ENCODE measurements at regions not wholly inside any gene's neighbourhood (a gene's known extent, or its start where the extent isn't known, plus 50 kb on each side); places are given as distances from the start of the nearest gene placed in this dataset.
A peak's percentile ranks its signal among the peaks of the same experiment; 100 is the strongest.
"Not testable (repeated sequence)": the region's sequence is repeated elsewhere in the genome, so short reads cannot be mapped to it uniquely, and the experiment has no call there.

DNA sequence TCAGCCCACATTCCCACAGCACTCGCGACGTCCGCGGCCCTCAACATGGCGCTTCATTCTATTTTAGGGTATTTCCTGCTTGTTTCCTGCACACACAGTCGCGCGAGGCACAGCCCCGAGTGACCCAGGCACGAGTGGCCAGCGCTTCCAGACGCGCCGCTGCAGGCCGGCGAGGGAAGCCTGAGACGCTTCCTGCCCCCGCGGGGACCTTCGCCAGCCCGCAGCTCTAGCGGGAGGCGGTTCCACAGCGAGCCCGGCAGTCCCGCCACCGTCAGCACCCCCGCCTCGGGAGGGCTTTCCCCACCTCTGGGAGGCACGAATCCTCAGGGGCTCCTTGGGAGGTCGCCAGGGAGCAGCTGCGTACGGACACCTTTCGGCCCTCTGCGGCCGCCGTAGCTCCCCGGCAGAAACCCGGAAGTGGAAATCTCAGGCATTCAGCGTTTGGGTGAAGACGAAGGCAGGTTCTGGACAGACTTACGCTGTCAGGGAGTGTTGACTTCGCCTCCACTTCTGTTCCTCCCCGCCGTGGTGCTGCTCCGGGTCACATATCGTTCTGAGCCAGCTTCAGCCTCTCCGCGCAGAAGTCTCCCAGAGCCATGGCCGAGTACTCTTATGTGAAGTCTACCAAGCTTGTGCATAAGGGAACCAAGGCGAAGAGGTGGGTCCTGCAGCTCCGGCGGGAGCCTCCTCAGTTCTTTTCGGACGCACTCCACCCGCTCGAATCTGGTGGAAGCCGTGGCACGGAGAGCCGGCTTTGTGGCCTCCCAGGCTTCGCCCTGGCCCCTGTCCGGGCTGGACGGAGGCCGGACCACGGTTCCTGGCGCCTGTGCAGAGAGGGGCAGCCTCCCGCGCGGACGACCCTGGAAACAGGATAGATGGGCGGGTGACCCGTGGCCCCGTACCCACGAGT lies 2925.9 kb upstream of the OR11H1 start (continued):
- TF ChIP-seq SIN3A (IDR thresholded peaks at IDR 0.05; ENCODE audit: borderline replicate concordance, low read depth, low read length) (no peak), JUND (IDR thresholded peaks at IDR 0.05) (no peak), POLR2AphosphoS5 (IDR thresholded peaks at IDR 0.05; ENCODE audit: low read depth, low read length) (peak; percentile 54), CHD2 (IDR thresholded peaks at IDR 0.05; ENCODE audit: low read length, partially characterized antibody) (peak; percentile 65), FOXJ3 (CRISPR knock-in tag; IDR thresholded peaks at IDR 0.05) (no peak), NFIC (IDR thresholded peaks at IDR 0.05; ENCODE audit: borderline replicate concordance) (0 out of 2 replicates have a peak, but pooled peaks have one; percentile 26), ELF1 (IDR thresholded peaks at IDR 0.05) (peak; percentile 97)
- TF ChIP-seq, protein P1, sequence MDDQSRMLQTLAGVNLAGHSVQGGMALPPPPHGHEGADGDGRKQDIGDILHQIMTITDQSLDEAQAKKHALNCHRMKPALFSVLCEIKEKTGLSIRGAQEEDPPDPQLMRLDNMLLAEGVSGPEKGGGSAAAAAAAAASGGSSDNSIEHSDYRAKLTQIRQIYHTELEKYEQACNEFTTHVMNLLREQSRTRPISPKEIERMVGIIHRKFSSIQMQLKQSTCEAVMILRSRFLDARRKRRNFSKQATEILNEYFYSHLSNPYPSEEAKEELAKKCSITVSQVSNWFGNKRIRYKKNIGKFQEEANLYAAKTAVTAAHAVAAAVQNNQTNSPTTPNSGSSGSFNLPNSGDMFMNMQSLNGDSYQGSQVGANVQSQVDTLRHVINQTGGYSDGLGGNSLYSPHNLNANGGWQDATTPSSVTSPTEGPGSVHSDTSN (IDR thresholded peaks at IDR 0.05), result no peak
- TF ChIP-seq, protein P2, sequence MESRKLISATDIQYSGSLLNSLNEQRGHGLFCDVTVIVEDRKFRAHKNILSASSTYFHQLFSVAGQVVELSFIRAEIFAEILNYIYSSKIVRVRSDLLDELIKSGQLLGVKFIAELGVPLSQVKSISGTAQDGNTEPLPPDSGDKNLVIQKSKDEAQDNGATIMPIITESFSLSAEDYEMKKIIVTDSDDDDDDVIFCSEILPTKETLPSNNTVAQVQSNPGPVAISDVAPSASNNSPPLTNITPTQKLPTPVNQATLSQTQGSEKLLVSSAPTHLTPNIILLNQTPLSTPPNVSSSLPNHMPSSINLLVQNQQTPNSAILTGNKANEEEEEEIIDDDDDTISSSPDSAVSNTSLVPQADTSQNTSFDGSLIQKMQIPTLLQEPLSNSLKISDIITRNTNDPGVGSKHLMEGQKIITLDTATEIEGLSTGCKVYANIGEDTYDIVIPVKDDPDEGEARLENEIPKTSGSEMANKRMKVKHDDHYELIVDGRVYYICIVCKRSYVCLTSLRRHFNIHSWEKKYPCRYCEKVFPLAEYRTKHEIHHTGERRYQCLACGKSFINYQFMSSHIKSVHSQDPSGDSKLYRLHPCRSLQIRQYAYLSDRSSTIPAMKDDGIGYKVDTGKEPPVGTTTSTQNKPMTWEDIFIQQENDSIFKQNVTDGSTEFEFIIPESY (IDR thresholded peaks at IDR 0.05; ENCODE audit: borderline replicate concordance, low read depth), result peak; percentile 73; the same call in 1 of the 2 replicates

DNA sequence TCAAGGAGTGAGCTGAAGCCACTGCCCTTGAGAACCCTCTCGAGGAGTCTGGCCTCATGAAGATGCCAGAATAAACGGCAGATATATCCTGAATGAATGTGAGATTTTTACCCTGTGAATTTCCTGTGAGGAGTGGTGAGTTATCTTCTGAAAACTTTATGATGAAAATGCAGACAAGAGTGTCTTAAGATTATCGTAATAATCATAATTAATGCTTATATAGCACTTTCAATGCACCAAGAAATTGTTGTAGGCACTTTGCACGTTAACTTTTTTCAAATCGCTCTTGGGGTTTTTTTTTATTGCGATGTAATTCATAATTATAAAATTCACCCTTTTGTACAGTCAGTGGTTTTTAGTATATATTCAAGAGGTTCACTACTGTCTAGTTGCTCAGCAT lies 2924.6 kb upstream of the OR11H1 start:
- Histone ChIP-seq H3K79me2 (ENCODE audit: insufficient read depth) (peaks cover 41% of the 10 kb centered on the region), H3K9ac (peak overlapping the region; percentile 75), H2AFZ (ENCODE audit: low read depth) (peak overlapping the region; percentile 70; the same call in 1 of the 2 replicates), H3K4me3 (ENCODE audit: low read depth in 2 of 2, low read length in 1 of 2) (peak overlapping the region; percentile 64 to 90), H3K4me2 (peak overlapping the region; percentile 61), H3K36me3 (replicated peaks in 1 of 2; ENCODE audit: control insufficient read depth in 1 of 2, insufficient read depth in 2 of 2, low read length in 1 of 2) (peaks cover 7 to 12% of the 10 kb centered on the region in 2 experiments)
- CTCF ChIA-PET; H3K27me3 ChIP-seq (ENCODE audit: insufficient read depth); H3K27ac ChIP-seq (ENCODE audit: low read depth in 2 of 2, low read length in 1 of 2); H3F3A ChIP-seq (replicated peaks; ENCODE audit: insufficient read depth); H3K9me3 ChIP-seq; POLR2A ChIA-PET; H4K20me1 ChIP-seq (ENCODE audit: insufficient read depth); H3K9me2 ChIP-seq; H3K4me1 ChIP-seq (ENCODE audit: control insufficient read depth in 1 of 2, insufficient read depth in 2 of 2, low read depth in 1 of 2, low read length in 1 of 2); DNase-seq: not testable (repeated sequence)
- 37% methylated on average over 6 of the region's 6 CpGs for WGBS (ENCODE audit: low lambda C conversion rate)

DNA sequence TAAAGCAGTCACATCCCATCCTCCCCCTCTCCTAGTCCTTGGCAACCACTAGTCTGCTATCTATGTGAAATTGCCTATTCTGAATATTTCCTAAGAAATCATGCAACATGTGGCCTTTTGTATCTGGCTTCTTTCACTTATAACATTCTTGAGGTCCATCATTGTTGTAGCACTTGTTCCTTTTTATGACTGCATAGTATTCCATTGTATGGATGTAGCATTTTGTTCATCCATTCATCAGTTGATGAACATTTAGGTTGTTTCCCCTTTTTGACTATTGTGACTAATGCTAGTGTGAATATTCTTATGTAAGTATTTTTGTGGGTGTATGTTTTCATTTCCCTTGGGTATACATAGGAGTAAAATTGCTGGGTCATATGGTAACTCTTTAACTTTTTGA lies 2924.2 kb upstream of the OR11H1 start:
- H3K9me2 ChIP-seq; H3K4me1 ChIP-seq (ENCODE audit: control insufficient read depth in 1 of 2, insufficient read depth in 2 of 2, low read depth in 1 of 2, low read length in 1 of 2); POLR2A ChIA-PET; H3K4me2 ChIP-seq; H4K20me1 ChIP-seq (ENCODE audit: insufficient read depth); DNase-seq; H3K9me3 ChIP-seq; CTCF ChIA-PET; H3K4me3 ChIP-seq (ENCODE audit: low read depth in 2 of 2, low read length in 1 of 2); H3K27ac ChIP-seq (ENCODE audit: low read depth in 2 of 2, low read length in 1 of 2); H3K9ac ChIP-seq; H2AFZ ChIP-seq (ENCODE audit: low read depth); H3F3A ChIP-seq (replicated peaks; ENCODE audit: insufficient read depth); H3K27me3 ChIP-seq (ENCODE audit: insufficient read depth): not testable (repeated sequence)
- peaks cover 41% of the 10 kb centered on the region for H3K79me2 ChIP-seq (ENCODE audit: insufficient read depth)
- H3K36me3 ChIP-seq (replicated peaks in 1 of 2; ENCODE audit: control insufficient read depth in 1 of 2, insufficient read depth in 2 of 2, low read length in 1 of 2), result peaks cover 7 to 12% of the 10 kb centered on the region in 2 experiments

DNA sequence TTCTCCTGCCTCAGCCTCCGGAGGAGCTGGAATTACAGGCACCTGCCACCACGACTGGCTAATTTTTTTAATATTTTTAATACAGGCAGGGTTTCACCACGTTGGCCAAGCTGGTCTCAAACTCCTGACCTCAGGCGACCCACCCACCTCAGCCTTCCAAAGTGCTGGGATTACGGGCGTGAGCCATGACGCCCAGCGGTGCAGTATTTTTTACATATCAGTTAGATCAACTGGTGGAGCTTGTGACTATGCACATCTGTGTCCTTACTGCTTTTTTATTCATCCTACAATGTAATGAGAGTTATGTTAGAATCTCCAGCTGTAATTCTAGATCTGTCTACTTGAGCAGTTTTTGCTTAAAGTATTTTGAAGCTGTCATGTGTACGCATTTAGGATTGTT lies 2919.5 kb upstream of the OR11H1 start:
- H3K27me3 ChIP-seq (ENCODE audit: insufficient read depth); H3K4me2 ChIP-seq; H3K4me3 ChIP-seq (ENCODE audit: low read depth in 2 of 2, low read length in 1 of 2); CTCF ChIA-PET; H3K9me2 ChIP-seq; H2AFZ ChIP-seq (ENCODE audit: low read depth); H4K20me1 ChIP-seq (ENCODE audit: insufficient read depth); DNase-seq; H3K9ac ChIP-seq; H3K4me1 ChIP-seq (ENCODE audit: control insufficient read depth in 1 of 2, insufficient read depth in 2 of 2, low read depth in 1 of 2, low read length in 1 of 2); H3K27ac ChIP-seq (ENCODE audit: low read depth in 2 of 2, low read length in 1 of 2); H3K9me3 ChIP-seq; POLR2A ChIA-PET; H3F3A ChIP-seq (replicated peaks; ENCODE audit: insufficient read depth): not testable (repeated sequence)
- Histone ChIP-seq H3K79me2 (ENCODE audit: insufficient read depth) (peaks cover 35% of the 10 kb centered on the region), H3K36me3 (replicated peaks in 1 of 2; ENCODE audit: control insufficient read depth in 1 of 2, insufficient read depth in 2 of 2, low read length in 1 of 2) (peaks cover 7 to 15% of the 10 kb centered on the region in 2 experiments)
- 46% methylated on average over 9 of the region's 9 CpGs for WGBS (ENCODE audit: low lambda C conversion rate)
